ACHN (cell line): ENCODE measurements at regions not wholly inside any gene's neighbourhood (a gene's known extent, or its start where the extent isn't known, plus 50 kb on each side); places are given as distances from the start of the nearest gene placed in this dataset.

Source experiments
- DNase-seq: peaks from one replicate; pipeline ENCODE4 v3.0.0-alpha.2; 2015
- in situ Hi-C: cut with HindIII; loops from 2 replicates; pipeline ENCODE4 v1.10.0; 2017; ENCODE audit warnings: low sequenced_read_pairs, low pct_ligation_motif_present, low pct_unique_long_range_greater_than_20kb

DNA sequence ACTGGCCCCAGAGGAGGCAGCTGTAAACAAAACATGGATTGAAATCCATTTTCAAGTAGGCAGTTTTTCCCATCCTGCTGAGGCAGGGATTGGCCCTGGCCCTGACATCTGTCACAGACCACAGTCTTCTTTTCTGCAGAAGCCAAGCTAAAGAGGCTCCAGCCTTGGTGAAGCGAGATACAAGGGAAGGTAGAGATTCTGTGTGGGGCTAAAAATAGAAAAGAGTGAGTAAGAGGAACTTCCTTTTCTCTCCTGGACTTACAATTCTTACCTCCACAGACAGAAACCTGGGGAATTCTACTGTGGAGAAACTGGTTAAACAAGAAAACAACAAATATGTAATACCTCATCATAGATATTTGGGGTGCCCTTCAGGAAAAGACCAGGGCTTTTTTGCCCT lies 624.8 kb upstream of the FZD8 start:
- no peak for DNase-seq
- in situ Hi-C loops = no loop called here

DNA sequence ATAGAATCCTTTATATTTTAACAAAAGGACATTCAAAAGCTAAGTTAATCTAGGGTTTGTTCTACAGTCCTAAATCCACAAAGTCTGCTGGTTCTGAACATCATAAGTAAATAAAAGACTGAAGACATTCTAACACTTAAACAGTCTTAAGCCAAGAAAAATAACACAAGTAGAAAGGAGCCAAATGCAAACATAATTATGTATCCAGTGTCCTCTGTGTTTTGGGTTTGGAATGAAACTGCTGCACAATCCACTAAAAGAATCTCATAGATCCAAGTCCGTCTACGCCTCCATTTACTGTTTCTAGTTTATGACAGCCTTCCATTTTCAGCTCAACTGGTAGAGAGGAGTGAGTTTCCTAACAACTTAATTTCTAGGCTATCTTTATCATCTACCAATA lies 623.6 kb upstream of the FZD8 start:
- in situ Hi-C loops = no loop called here

DNA sequence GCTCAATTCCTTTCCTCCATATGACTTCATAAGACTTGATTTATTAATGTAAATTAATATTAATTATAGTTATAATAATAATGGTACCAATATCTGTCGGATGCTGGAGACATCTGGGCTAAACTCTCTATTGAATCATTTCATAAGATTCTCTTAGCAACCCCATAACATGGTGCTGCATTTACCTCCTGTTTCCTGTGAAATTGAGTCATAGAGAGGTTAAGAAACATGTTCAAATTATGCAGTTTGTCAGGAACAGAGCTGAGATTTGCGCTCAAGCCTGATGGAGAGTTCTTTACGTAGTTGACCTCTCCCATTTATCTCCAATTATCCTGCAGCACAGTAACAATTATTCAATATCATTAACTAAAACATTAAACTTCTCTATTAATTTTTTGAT lies 621.8 kb upstream of the FZD8 start:
- DNase-seq = no peak
- in situ Hi-C loops = no loop called here

More for the DNA sequence above, 623.6 kb upstream of the FZD8 start:
- no peak for DNase-seq

DNA sequence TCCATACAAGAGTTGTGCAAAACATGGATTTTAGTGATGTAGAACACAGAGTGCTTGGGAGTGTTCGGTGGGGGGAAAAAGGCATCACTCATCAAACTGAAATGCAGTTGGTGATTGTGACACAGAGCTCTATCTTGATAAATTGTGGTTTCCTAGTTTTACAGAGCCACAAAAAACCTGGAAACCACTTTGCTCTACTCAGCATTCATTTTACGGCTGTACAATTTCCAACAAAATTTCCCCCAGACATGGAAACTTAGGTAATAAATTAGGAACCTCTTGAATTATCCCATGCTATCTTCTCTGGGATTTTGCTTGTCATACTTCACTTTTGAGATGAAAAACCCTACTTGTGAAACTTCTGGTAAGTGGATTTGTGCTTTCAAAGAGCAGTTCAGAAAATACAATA lies 614.9 kb upstream of the FZD8 start:
- in situ Hi-C loops = no loop called here
- no peak for DNase-seq

DNA sequence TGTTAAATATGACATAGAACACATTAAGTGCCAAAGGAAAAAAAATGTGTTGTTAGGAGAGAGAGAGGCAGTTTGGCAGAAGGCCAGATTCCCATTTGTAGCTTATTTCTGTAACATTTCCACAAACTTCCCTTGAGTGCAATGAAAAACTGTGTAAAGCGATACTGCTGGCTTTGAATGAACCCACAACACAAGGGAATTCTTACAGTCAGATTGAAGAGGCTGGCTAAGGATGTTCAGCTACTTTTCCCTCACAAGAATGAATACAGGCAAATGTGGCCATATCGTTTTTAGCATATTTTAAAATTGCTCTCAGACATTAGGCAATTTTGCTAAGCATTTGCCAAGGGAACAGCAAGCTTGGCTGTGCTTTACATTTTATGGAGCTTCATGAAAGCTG lies 614.1 kb upstream of the FZD8 start:
- in situ Hi-C loops = no loop called here
- no peak for DNase-seq

DNA sequence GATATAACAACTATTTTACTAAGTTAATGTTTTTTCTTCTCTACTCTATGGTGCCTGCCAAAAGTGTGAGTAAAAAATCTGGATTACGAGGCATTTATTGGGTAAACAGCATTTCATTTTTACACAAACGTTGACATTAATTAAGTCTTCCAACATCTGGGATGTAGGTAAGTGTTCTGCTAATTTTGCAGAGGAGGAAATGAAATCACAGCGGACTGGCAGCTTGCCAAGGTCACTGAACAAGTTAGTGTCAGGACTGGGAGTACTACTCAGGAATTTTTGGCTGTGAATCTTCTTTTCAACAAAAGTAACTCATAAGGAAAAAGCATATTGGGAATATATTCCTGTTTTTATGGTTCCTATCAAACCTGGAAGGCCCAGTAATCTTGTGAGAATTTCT lies 612.1 kb upstream of the FZD8 start:
- in situ Hi-C loops = no loop called here
- no peak for DNase-seq

DNA sequence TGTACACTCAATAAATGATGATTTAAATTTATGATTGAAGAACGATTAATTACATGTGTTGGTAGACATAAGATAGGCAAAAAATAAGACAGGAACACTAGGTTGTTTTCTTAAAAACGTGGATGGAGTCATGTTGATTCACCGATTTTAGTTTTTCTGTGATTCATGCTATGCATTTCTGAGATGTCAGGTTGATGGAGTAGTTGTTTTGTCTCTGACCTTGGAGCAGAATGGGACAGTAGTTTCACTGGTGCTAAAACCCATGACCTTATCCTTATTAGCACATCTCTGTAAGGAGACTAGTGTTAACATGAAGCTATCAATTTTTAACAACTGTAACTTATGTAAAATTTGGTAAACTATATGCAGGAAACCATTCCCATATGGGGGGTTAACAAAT lies 611.6 kb upstream of the FZD8 start:
- in situ Hi-C loops = no loop called here
- DNase-seq = no peak

DNA sequence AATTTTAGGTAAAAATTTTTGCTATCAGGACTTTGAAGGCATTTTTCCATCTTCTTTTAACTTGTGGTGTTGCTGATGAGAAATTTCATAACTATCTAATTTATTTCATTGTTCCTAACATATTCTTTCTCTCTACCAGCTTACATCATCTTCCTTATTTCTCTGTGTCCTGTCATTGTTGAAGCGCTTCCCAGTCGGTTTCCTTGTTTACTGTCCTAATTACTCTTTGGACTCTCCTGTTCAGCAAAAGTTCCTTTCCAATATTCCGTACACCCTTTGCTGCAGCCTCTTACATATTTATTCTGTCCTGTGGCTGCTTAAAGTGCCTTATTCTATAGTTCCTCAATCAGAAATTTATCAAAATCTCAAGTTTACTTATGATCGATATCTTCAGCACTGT lies 609.0 kb upstream of the FZD8 start:
- DNase-seq = no peak
- in situ Hi-C loops = no loop called here

DNA sequence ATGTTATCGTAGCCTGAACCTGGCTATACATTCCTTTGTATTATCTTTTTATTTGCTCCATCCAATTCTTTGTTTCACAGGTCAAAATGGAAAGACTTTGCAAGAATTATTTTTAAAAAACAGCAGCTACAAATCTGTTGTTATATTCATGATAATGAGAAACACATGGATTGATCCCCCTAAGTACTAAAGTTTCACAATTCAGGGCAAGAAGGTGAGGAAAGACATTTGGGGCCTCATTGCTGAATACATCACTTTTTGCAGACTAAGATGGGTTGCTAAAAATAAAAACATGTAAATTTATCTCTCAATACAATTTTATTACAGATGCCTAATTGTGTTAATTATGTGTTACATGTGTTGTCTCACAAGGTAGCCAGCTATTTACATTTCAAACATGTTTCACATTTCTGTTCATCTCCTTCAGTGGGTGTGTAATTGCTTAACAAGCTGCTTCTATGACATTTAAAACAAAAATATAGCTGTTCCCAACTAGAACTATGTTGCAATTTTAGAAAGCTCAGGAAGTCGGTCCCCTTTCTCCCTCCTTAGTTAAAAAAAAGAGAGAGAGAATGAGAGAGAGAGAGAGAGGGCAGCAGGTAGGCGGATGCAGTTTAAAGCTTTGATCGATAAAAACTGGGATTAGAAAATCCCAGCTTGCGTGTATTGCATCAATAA lies 606.3 kb upstream of the FZD8 start:
- in situ Hi-C loops = no loop called here
- DNase-seq = no peak

DNA sequence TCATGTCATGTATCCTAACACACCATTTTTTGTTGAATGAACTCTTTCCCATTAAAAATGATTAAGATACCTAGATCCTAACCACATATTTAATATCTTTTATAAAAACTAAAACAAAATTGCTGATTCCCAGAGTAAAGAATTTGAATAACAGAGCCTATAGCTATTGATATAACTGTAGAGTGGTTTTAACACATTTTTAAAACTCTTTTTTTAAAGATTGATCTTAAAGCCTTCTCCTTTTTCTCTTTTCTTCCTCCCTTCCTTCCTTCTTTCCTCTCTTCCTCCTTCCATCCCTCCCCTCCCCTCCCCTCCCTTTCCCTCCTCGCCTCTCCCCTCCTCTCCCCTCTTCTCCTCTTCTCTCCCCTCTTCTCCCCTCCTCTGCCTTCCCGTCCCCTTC lies 605.4 kb upstream of the FZD8 start:
- DNase-seq = no peak
- in situ Hi-C loops = no loop called here

DNA sequence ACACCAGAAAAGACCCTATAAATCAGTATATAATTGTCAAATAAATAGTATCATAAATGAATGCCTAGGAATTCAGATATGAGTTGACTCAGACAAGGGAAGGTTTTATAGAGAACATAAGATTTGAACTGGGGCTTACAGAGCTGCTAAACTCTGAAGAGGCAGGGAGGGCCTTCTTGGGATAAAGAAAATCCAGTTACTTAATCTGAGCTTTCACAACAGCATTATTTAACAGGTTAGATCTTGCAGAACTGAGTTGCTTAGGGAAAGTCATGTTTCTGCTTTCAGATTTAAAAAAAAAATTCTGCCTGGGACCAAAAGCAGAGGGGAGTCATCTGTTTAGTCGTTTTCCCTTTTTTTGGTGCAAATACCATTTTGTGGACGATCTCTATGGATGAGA lies 594.8 kb upstream of the FZD8 start:
- in situ Hi-C loops = no loop called here

DNA sequence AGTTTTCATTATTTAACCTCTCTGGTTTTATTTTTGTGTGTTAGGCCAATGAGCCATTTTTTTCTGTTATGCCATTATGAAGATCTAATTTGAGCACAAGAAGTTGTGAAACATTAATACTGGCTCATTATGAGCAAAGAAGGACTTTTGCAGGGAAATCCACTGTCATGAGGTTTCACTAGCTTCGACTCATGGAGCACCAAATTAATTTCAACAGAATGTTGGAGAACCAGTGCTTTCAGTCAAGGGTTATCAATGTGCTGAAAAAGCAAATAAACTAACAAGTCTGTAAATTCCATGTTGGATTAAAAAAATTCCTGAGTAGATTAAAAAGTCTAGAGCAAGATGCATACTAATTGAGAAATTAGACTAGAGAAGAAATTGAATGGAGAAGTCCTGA lies 594.2 kb upstream of the FZD8 start:
- in situ Hi-C loops = no loop called here
- no peak for DNase-seq

More for the DNA sequence above, 594.8 kb upstream of the FZD8 start:
- no peak for DNase-seq

DNA sequence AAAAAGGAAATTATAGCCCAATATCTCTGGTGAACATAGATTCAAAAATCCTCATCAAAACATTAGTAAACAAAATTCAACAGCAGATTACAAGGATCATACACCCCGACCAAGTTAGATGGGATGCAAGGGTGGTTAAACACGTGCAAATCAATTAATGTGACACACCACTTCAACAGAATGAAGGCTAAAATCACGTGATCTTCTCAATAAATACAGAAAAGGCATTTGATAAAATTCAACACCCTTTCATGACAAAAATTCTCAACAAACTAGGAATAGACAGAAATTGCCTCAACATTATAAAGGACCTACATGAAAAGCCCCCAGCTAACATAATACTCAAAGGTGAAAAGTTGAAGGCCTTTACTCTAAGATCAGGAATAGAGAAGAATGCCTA lies 590.8 kb upstream of the FZD8 start:
- no peak for DNase-seq
- in situ Hi-C loops = no loop called here

DNA sequence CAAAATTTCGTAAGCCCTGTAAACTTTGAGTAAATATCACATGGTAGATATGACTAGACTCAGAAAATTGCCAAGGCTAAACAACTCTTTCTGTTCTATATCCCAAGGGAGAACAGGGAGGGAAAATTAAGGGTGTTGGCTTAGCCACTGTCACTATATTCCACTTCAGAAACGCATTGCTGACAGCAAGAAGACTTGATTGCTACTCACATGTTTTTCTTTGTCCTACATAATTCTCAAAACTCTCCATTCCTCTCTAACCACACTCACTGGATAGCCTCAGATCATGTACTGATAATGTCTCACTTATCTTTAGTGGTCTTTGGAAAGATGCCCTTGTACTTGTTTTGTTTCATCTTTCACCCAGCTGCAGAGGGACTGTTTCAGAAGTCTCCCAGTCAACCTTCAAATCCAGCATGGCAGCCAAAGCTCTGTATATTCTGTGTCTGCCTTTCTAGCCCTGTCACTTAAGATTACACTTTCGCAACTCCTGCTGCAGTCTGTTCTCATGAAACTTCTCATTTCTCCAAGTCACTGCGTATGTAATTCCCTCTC lies 582.4 kb upstream of the FZD8 start:
- in situ Hi-C loops = no loop called here
- DNase-seq = no peak

DNA sequence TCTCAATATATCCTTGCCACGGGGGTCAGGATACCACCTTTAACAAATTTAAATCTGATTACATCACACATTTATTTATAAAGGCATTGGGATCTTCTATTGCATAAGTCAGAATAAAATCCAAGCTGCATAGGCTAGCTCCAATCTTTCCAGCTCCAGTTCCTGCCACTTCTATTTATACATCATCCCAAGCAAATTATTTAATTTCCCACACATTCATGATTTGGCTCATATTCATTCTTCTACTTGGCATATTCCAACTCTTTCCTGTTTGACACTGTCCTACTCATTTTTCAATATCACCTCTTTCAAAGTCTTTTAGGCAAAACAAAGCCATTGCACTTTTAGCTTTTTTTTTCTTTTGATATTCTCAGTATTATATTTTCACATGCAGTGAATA lies 579.0 kb upstream of the FZD8 start:
- in situ Hi-C loops = no loop called here
- no peak for DNase-seq

DNA sequence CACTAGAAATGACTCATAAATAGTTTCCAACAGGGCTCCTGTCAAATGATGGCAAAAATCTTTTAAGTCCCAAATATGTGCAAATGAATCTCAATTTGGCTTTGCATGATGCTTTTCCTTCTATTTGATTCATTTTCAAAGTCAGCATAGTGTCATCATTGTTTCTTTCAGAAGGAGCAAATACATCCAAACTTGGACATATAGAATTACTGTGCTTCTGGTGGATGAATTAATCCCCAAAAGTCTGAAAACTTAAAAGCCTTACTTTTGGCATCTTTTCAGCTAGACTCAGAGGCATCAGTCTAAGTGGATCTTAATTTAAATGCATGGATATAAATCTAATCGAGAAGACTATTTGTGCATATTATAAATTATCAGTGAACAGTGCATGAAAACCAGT lies 578.1 kb upstream of the FZD8 start:
- in situ Hi-C loops = no loop called here
- DNase-seq = no peak

DNA sequence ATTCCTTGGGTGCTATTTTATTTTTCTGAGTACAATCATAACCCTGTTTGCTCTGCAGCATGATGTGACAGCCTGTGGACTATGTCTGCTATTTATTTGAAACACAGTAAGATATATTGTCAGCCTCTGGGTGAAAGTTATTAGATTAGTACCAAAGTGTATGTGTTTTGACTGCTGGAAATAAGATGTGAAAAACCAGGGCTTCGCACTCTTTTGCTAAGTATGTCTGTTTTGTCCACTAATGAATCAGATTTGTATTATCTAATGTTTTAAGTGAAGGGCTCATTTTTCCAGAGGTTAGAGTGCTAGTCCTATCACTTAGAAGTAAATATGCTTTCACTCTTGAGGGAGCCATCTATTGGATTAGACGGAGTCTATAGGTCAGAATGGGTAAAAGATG lies 569.8 kb upstream of the FZD8 start:
- in situ Hi-C loops = no loop called here
- DNase-seq = no peak

DNA sequence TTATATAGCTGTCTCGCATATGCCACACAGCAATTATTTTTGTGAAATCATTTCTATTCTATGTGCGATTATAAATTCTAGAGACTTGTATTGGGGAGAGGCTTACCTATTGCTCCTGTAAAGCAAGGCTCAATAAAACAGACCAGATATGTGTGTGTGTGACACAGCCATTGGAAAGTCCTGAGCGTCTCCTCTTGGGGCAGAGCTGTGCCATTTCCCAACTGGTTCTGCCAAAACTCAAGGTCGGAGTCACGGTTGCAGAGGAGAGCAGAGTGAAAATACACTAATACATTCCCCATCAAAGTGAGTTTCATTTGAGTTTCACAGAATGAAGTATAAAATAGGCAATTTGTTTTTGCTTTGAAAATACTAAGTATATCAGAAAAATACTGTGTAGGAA lies 567.4 kb upstream of the FZD8 start:
- DNase-seq = no peak
- in situ Hi-C loops = no loop called here

DNA sequence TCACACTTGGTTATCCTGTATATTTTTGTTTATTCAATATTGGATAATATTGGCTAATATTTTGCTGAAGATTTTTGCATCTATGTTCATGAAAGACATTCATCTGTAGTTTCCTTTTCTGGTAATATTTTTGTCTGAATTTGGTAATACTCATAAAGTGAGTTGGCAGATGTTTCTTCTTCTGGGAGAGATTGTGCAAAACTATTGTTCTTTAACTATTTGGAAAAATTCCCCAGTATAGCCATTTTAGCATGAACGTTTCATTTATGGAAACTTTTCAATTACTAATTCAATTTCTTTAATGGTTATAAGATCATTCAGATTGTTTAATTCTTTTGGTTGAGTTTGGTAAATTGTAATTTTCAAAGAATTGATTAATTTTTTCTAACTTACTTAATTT lies 560.8 kb upstream of the FZD8 start:
- in situ Hi-C loops = no loop called here
- no peak for DNase-seq

DNA sequence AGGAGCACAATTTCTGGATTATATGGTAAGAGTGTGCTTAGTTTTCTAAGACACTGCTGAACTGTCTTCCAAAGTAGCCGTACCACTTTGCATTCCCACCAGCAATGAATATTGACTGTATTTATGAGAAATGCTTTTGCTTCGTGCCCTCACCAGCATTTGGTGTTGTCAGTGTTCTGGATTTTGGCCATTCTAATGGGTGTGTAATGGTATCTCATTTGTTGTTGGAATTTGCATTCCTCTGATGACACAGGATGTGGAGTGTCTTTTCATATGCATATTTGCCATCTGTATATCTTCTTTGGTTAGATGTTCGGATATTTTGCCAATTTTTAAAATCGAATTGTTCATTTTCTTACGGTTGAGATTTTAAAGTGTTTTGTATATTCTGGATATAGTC lies 558.5 kb upstream of the FZD8 start:
- in situ Hi-C loops = no loop called here

DNA sequence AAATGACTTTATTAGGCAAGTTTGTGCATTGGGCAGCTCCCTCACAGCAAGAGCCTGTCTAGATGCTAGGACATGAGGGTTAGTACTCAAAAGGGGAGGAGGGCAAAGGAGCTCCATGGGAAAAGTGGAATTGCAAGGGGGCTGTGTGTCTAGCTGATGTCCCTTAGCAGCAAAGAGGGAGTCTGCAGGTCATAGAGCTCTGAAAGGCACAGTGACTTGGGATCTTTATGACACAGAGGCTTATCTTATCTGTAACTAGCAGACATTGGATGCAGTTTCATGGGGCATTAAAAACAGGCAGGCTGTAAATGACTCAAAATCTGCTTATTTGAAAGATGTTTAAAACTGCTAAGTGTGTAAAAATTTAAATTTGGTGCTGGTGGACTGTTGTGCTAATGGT lies 556.2 kb upstream of the FZD8 start:
- in situ Hi-C loops = no loop called here
- no peak for DNase-seq

More for the DNA sequence above, 558.5 kb upstream of the FZD8 start:
- no peak for DNase-seq
